GM21825 (cell line): ENCODE measurements at regions not wholly inside any gene's neighbourhood (a gene's known extent, or its start where the extent isn't known, plus 50 kb on each side); places are given as distances from the start of the nearest gene placed in this dataset.

Experiments
- ATAC-seq: cut with Tn5 transposase; IDR thresholded peaks from one replicate; pipeline ENCODE4 v1.9.1; 2021; ENCODE audit warnings: mild to moderate bottlenecking, moderate library complexity; ENCODE audit not compliant: unreplicated experiment

DNA sequence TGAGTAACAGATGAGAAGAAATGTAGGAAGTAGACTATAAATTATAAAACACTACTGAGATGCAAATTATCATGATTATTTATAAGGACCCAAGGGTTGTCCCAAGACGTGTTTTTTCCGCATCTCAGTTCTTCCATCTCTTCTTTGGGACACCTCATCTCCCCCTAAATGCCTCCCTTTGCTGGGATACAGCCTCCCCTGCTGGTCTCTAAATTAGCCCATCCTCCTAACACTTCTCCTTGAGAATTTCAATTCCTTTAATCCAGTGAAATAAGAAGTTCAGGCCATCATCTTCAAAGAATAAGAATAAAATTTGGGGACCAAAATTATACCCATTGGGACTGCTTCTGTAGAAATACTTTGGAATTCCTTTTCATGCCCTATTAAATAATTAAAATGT is 667.0 kb downstream of the BCL11B start:
- no peak for ATAC-seq

DNA sequence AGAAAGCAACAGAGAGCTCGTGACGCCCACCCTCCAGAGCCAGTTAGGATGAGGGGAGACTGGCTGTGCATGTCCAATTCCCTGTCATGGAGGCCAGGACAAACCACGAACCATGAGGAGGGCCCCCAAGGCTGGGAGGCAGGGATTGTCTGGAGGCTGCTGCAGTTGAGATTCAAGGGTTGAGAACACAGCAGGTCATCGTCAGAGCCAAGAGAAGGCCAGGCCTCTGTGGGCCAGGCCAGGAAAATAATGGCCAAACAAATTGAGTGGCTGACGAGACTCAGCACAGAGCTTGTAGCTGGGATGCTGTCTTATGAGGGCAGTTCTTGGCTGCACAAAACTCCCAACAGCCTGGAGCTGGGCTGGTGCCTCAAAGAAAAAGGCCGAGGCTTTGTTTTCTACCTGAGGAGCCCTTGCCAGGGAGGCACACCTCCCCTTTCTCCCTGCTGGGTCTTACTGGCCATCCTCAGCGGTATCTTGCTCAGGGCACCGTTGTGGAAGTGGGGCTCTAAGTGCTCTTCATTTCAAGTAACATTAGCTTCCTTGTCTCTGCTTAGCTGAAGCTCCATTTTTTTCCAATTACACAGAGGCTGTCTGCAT is 665.9 kb downstream of the BCL11B start:
- no peak for ATAC-seq

GRCh38 chr14:98606816-98607215 is 665.2 kb downstream of the BCL11B start:
- no peak for ATAC-seq

- no peak for ATAC-seq
These were observed 664.6 kb downstream of the BCL11B start for GRCh38 chr14:98607341-98607910.

- ATAC-seq = no peak
These were observed 663.6 kb downstream of the BCL11B start for GRCh38 chr14:98608071-98609060.

GRCh38 chr14:98612434-98613200 is 659.4 kb downstream of the BCL11B start:
- no peak for ATAC-seq

DNA sequence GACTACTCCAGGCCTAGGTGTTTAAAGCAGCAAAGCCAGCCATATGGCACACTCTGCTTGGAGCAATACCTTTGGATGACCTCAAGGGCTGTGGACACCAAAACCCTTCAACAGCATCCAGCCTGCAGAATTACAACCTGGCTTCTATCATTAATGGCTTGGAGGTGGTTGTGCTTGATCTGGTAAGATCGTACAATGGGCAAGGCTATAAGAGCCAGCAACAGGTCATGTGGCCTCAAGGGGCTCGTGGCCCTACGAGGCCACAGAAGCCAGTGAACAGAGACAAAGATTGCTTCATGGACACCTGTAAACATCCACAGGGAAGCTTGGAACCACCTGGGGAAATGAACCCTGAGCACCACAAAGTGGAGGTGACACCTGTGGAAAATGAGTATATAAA is 657.3 kb downstream of the BCL11B start:
- ATAC-seq = no peak

- no peak for ATAC-seq
These were observed 649.6 kb downstream of the BCL11B start for GRCh38 chr14:98622208-98623051.

- no peak for ATAC-seq
These were observed 648.1 kb downstream of the BCL11B start for GRCh38 chr14:98623788-98624415.

DNA sequence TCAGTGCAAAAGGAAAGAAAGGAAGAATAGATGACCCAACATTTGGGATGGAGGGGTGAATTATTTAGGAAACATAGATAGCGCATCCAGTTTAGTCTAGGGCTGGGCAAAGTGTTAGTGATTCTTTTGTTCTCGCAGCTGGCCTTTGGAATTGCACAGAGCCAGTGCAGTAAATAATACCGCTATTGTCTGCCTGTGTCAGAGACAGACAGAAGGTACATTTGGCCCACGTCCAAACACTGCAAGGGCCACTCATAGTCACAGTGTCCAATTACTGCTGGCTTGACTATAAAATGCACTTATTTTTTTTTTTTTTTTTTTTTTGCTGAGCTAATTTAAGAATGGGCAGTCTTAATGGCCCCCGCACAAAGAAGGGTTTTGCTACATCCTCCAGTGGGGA is 638.6 kb downstream of the BCL11B start:
- no peak for ATAC-seq

DNA sequence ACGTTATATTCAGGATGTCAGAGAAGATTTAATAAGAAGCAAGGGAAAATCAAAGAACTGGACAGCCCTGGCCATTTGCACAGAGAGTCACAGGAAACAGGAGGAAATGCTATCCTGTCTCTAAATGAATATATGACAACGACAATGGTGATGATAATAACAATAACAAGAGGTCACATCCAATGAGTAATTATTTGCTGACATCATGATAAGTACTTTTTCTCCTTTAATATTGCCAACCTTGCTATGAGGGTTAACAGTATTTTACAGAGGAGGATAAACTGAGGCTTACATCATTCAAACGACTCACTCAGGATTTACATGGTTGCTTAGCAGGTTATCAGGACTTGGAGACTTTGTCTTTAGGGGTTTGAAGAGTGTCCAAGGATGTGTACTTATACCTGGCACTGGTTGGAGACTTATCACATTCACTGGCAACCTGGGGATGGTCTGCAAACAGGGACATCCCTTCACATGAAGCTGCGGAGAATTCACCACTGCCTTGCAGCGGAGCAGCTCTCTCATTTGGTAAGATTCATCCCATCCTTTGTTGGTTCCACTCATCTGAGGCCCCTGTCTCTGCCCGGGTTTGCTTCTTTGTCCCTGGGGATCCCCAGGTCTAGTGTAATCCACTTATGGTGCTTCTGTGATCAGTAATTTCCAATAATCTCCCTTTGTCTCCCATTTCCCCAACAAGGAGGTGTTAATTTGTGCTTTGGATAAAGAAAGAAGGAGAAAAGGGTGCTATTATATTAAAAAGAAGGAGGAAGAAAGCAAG is 637.8 kb downstream of the BCL11B start:
- no peak for ATAC-seq

- no peak for ATAC-seq
These were observed 633.6 kb downstream of the BCL11B start for GRCh38 chr14:98638366-98638765.

DNA sequence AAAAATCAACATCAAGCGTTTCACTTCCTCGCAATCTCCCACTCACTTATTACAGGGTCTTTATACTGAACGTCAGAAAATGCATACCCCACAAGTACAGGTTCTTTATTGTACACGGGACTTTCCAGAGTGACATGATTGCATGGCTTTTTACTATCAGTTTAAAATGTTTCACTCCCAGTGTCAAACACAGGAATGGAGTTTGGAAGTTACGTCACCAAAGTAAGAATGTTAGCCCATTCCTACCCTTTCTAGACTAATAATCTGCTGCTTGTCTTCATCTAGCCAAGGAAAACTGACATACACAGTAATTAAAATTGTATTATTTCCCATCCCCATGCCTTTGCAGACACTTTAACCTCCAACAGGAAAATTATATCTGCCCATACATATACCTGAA is 624.2 kb downstream of the BCL11B start:
- ATAC-seq = no peak

- no peak for ATAC-seq
These were observed 621.0 kb downstream of the BCL11B start for GRCh38 chr14:98651037-98651436.

GRCh38 chr14:98665007-98665406 is 607.0 kb downstream of the BCL11B start:
- ATAC-seq = no peak

DNA sequence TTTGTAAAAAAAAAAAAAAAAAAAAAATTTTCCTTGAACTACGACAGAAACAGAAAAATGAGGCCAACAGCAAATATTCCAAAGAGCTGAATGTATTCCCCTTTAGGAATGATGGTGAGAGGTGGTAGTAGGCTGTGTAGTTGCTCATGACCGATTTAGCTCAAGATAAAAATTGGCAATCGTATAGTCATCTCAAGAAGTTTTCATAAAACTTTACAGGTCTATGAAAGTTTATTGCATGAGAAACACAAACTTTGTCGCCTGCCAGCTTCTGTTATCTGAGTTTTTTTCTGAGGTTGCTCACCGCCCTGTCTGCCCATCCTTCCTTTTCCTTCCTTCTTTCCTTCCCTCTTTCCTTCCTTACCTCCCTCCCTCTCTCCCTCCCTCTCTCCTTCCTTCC is 605.5 kb downstream of the BCL11B start:
- ATAC-seq = no peak

DNA sequence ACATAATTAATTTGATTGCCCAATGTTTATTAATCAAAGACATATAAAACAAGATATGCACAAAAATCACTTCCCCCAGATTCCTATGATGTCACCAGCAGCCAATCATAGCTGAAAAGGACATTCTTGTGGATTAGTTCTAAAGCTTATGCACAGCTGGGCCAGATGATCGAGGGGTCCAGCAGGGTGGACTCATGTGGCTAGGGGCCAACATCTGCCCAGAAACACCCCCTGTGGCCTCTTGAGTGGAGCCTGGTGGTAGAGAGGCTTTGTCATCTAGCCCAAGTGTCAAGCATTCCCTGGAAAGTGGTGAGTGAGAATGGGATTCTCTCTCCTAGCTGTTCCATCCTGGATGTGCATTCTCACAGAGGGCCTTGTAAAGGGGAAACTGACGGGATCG is 590.0 kb downstream of the BCL11B start:
- no peak for ATAC-seq

GRCh38 chr14:98682726-98683125 is 589.3 kb downstream of the BCL11B start:
- ATAC-seq = no peak

DNA sequence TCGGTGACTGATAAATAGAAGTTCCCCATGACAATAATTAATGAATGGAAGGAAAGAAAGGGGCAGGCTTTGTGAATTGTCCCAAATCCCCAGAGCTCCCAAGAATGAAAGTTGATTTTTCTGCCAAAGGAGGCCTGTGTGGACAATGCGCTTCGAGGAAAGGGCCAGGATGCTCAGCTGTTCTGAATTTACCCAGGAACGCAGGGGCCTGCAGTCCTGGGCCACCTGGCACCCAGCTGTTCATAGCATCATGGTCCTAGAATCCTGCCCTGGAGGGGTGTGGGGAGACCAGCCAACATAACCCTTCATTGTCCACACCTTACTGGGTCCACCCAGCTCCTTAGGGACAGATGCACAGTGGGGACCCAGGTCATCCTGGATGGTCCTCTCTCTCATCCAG is 587.5 kb downstream of the BCL11B start:
- ATAC-seq = no peak
